Gastrocnemius medialis (tissue), 4 donors: ENCODE measurements at regions not wholly inside any gene's neighbourhood (a gene's known extent, or its start where the extent isn't known, plus 50 kb on each side); places are given as distances from the start of the nearest gene placed in this dataset.

Experiments used
- CTCF ChIP-seq, 5 experiments: fragments of 450-650 bp in 3 of 5; fragments of 200-600 bp in 2 of 5; sonication (generic) in 2 of 5; IDR thresholded peaks in 4 of 5; conservative IDR thresholded peaks in 1 of 5; 1 replicate in 4 of 5; 2 replicates in 1 of 5; pipeline ENCODE4 v1.5.1; 2016 to 2019; ENCODE audit warnings: antibody characterized with exemption in 5 of 5, mild to moderate bottlenecking in 3 of 5, moderate library complexity in 3 of 5
- POLR2A ChIP-seq, 2 donors: fragments of 450-650 bp; IDR thresholded peaks; one replicate each; pipeline ENCODE4 v1.6.1; 2017; ENCODE audit warnings: antibody characterized with exemption in 2 of 2, mild to moderate bottlenecking in 2 of 2, moderate library complexity in 2 of 2

- no peak for TF ChIP-seq POLR2A (IDR thresholded peaks at IDR 0.05)
- TF ChIP-seq CTCF (IDR thresholded peaks at IDR 0.05 in 4 of 5, conservative IDR thresholded peaks at IDR 0.05 in 1 of 5): no peak
Measured at GRCh38 chr22:22039286-22040074, 56.9 kb upstream of the TOP3B start.
